ENCODE measurements at regions not wholly inside any gene's neighbourhood (a gene's known extent, or its start where the extent isn't known, plus 50 kb on each side); places are given as distances from the start of the nearest gene placed in this dataset.

- TF ChIP-seq POLR2A (IDR thresholded peaks at IDR 0.05; ENCODE audit: low read depth, low read length) = no peak
- TF ChIP-seq POLR2AphosphoS5 (IDR thresholded peaks at IDR 0.05; ENCODE audit: low read depth, low read length) = no peak
- no peak for TF ChIP-seq TAF1 (IDR thresholded peaks at IDR 0.05; ENCODE audit: low read depth, low read length)
- no peak for TF ChIP-seq SPI1 (IDR thresholded peaks at IDR 0.05; ENCODE audit: low read depth, low read length)
- no peak for TF ChIP-seq PAX5 (IDR thresholded peaks at IDR 0.05; ENCODE audit: insufficient read depth, low read length, severe bottlenecking)
- TF ChIP-seq POU2F2 (IDR thresholded peaks at IDR 0.05; ENCODE audit: low read depth, low read length) = no peak
Observed at GRCh38 chr2:176691471-176691870, 422.2 kb downstream of the MTX2 start.

Data from GM12891 (cell line).